Mucosa of descending colon (tissue), 3 donors: ENCODE measurements at regions not wholly inside any gene's neighbourhood (a gene's known extent, or its start where the extent isn't known, plus 50 kb on each side); places are given as distances from the start of the nearest gene placed in this dataset.

ENCODE experiments used
- ATAC-seq: fragments of 200-7000 bp; cut with Tn5 transposase; one replicate; pipeline ENCODE4 v1.9.1; 2020; ENCODE audit warnings: mild to moderate bottlenecking, moderate library complexity
- DNase-seq, 3 donors: peaks; one replicate each; pipeline ENCODE4 v3.0.0-alpha.2; 2020
- H3K36me3 ChIP-seq: fragments of 200-600 bp; one replicate; pipeline ENCODE4 v1.8.0; 2021; ENCODE audit warnings: low read depth, mild to moderate bottlenecking
- H3K4me1 ChIP-seq: fragments of 200-600 bp; one replicate; pipeline ENCODE4 v1.8.0; 2021; ENCODE audit warnings: low read depth, mild to moderate bottlenecking
- H3K4me3 ChIP-seq: fragments of 200-600 bp; one replicate; pipeline ENCODE4 v1.8.0; 2021; ENCODE audit warnings: mild to moderate bottlenecking
- H3K9me3 ChIP-seq: fragments of 200-600 bp; one replicate; pipeline ENCODE4 v1.8.0; 2021; ENCODE audit warnings: mild to moderate bottlenecking
- intact Hi-C, 2 donors: fragments of 100-400 bp; cut with DNase I in 1 of 2; cut with micrococcal nuclease in 1 of 2; formaldehyde crosslinking; loops; one replicate each; pipeline versions ENCODE4 v1.11.0 to v1.11.1; 2022; cut with DNase I, micrococcal nuclease
- TF ChIP-seq, protein P1 (sequence below): fragments of 200-600 bp; IDR thresholded peaks from one replicate; pipeline ENCODE4 v1.8.0; 2022; ENCODE audit warnings: antibody characterized with exemption, mild to moderate bottlenecking
- donor health status: DM: no; HTN: no; CAD: no; lungs with moderate emphysema.
- donor health status: DM: no; HTN: no; CAD: no.
- donor health status: DM: no; HTN: yes; CAD: no.

DNA sequence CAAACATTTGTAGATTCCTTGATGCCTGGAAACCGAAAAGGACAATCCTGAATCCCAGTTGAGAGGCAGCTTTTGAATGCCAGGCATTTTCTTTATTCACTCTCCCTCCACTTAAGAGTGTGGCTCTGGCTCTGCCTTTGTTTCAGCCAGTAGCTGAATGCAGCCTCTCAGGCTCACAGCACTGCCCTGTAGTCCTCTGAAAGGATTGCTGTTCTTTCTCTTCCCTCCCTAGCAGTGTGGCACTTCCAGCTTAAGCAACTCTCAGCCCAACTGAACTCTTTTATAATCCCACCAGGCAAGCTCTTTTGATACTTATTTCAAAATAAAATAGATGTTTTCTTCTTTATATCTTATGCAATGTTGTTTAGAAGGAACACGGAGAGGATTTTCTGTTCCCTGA is 415.6 kb downstream of the GJA1 start:
- H3K4me3 ChIP-seq = no peak overlapping the region
- ATAC-seq (no peak), DNase-seq (no peak)
- H3K4me1 ChIP-seq = no peaks in the 10 kb centered on the region
- TF ChIP-seq, protein P1, sequence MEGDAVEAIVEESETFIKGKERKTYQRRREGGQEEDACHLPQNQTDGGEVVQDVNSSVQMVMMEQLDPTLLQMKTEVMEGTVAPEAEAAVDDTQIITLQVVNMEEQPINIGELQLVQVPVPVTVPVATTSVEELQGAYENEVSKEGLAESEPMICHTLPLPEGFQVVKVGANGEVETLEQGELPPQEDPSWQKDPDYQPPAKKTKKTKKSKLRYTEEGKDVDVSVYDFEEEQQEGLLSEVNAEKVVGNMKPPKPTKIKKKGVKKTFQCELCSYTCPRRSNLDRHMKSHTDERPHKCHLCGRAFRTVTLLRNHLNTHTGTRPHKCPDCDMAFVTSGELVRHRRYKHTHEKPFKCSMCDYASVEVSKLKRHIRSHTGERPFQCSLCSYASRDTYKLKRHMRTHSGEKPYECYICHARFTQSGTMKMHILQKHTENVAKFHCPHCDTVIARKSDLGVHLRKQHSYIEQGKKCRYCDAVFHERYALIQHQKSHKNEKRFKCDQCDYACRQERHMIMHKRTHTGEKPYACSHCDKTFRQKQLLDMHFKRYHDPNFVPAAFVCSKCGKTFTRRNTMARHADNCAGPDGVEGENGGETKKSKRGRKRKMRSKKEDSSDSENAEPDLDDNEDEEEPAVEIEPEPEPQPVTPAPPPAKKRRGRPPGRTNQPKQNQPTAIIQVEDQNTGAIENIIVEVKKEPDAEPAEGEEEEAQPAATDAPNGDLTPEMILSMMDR = no peak
- intact Hi-C loops = no loop called here
- no peaks in the 10 kb centered on the region for H3K9me3 ChIP-seq
- no peaks in the 10 kb centered on the region for H3K36me3 ChIP-seq

DNA sequence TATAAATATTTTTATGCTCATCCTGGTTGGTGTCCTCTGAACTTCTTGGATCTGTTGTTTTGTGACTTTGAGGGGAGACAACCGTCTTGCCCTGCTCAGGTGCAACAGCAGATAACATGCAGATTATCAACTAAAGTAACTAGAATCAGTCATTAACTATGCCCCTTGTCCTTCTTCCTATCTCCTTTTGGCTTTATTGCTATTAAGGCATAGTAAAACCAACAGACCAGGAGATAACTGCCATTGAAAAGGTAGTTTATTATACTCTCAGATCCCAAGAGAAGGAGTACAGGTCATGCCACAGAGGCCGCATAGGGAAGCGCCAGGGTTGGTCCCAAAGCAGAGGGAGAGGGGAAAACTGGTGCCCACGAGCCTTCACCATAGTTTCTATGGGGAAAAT is 418.2 kb downstream of the GJA1 start:
- H3K36me3 ChIP-seq = no peaks in the 10 kb centered on the region
- H3K4me1 ChIP-seq = no peaks in the 10 kb centered on the region
- DNase-seq (no peak), ATAC-seq (no peak)
- H3K9me3 ChIP-seq = no peaks in the 10 kb centered on the region
- intact Hi-C loops = no loop called here
- TF ChIP-seq, protein P1 = no peak
- H3K4me3 ChIP-seq = no peak overlapping the region

DNA sequence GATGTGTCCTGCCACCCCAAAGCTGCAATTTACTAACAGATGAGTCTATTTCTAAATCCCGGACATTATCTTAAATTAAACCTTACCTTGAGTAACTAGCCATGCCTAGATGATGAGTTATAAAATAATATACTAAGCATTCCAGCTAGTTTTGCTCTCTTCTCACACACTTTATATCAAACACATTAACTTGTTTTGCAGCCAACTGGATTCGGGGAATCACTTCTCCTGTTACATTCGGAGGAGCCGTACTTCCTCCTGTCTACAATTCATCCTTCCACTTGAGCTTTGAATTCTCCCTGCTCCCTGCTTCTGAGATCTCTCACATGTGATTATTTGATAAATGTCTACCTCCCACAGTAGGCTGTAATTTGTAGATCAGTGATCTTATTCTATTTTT is 420.1 kb downstream of the GJA1 start:
- DNase-seq = no peak
- intact Hi-C loops = no loop called here

DNA sequence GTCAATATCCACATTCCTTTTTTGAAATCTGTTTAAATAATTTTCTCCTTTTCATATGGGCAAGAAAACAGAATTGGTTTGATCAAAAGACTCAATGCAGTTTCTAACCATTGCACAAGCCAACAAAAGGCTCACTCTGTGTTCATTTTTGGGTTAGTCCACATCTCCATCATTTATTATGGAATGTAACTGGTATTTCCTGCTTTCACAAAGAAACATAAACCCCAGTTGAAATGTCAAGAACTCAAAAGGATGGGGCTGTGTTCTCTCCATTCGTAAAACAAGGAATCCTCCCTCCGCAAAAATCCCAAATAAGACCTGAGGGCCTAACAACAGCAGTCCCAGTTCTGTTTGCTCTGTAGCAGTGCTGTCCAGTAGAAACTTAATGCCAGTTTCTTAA is 420.9 kb downstream of the GJA1 start:
- intact Hi-C loops = no loop called here
- no peaks in the 10 kb centered on the region for H3K36me3 ChIP-seq
- TF ChIP-seq, protein P1 = no peak
- no peaks in the 10 kb centered on the region for H3K9me3 ChIP-seq
- ATAC-seq (no peak), DNase-seq (no peak)
- H3K4me3 ChIP-seq = no peak overlapping the region
- H3K4me1 ChIP-seq = no peaks in the 10 kb centered on the region

More for the DNA sequence above, 420.1 kb downstream of the GJA1 start:
- TF ChIP-seq, protein P1 = no peak
- no peak for ATAC-seq
- Histone ChIP-seq H3K4me3 (no peak overlapping the region), H3K4me1 (no peaks in the 10 kb centered on the region), H3K9me3 (no peaks in the 10 kb centered on the region), H3K36me3 (no peaks in the 10 kb centered on the region)

DNA sequence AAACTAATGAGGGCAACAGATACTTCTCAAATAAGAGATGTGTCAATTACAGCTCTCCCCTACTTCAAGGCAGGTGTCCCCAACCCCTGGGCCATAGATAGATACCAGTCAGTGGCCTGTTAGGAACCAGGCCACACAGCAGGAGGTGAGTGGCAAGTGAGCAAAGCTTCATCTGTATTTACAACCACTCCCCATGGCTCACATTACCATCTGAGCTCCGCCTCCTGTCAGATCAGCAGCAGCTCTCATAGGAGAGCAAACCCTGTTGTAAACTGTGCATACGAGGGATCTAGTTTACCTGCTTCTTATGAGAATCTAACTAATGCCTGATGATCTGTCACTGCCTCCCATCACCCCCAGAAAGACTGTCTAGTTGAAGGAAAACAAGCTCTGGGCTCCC is 422.1 kb downstream of the GJA1 start:
- intact Hi-C loops = no loop called here
- Histone ChIP-seq H3K4me1 (no peaks in the 10 kb centered on the region), H3K9me3 (no peaks in the 10 kb centered on the region), H3K36me3 (no peaks in the 10 kb centered on the region), H3K4me3 (no peak overlapping the region)
- ATAC-seq = no peak
- TF ChIP-seq, protein P1 = no peak
- DNase-seq = no peak

DNA sequence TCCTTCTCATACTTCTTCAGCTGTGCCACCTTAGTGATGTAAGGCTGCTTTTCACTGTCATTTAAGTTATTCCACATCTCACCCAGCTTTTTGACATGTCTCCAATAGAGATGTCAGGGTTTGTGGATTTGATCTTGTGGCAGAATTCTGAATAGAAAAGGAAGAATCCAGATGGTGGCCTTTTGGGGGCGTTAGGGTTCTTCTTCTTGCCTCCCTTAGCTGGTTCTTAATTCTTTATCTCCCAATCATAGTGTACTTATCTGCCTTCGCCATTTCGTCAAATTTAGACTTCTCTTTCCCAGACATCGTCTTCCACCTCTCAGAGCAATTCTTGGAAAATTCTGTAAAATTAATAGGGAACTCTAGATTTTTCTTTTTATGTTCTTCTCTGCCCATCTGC is 422.9 kb downstream of the GJA1 start:
- DNase-seq (no peak), ATAC-seq (no peak)
- no peaks in the 10 kb centered on the region for H3K36me3 ChIP-seq
- TF ChIP-seq, protein P1 = no peak
- intact Hi-C loops = no loop called here
- H3K9me3 ChIP-seq = no peaks in the 10 kb centered on the region
- H3K4me1 ChIP-seq = no peaks in the 10 kb centered on the region
- H3K4me3 ChIP-seq = no peak overlapping the region
